B cell (primary cell): ENCODE measurements at regions not wholly inside any gene's neighbourhood (a gene's known extent, or its start where the extent isn't known, plus 50 kb on each side); places are given as distances from the start of the nearest gene placed in this dataset.

Experiments used
- ATAC-seq: fragments of 200-7000 bp; cut with Tn5 transposase; one replicate; pipeline ENCODE4 v1.10.0; 2021; ENCODE audit warnings: low read depth, mild to moderate bottlenecking, moderate number of reproducible peaks, moderate library complexity
- CTCF ChIA-PET: fragments of 350-600 bp; sonication (Branson Sonifier 250); formaldehyde crosslinking; loops from one replicate; lab custom pipeline; 2021; ENCODE audit warnings: antibody characterized with exemption, inconsistent platforms; lab: Charles Lee
- POLR2A ChIA-PET: fragments of 350-600 bp; sonication (Branson Sonifier 250); formaldehyde crosslinking; loops from one replicate; lab custom pipeline; 2021; ENCODE audit warnings: antibody characterized with exemption; lab: Charles Lee
- DNase-seq: peaks from one replicate; pipeline ENCODE4 v3.0.0; 2013
- H2AFZ ChIP-seq: 2 replicates; pipeline ENCODE4 v1.6.1; 2012; ENCODE audit warnings: mild to moderate bottlenecking, low read depth, low read length; ENCODE audit not compliant: insufficient read depth, poor library complexity, severe bottlenecking
- H3K27ac ChIP-seq, 2 donors: 1 replicate in 1 of 2; 2 replicates in 1 of 2; pipeline ENCODE4 v1.5.1; 2012 to 2013; ENCODE audit warnings: low read length in 2 of 2, mild to moderate bottlenecking in 2 of 2, moderate library complexity in 1 of 2
- H3K27me3 ChIP-seq, 4 experiments: fragments of 200-600 bp in 1 of 4; sonication (generic) in 1 of 4; replicated peaks in 1 of 4; 1 replicate in 2 of 4; 2 replicates in 2 of 4; pipeline versions ENCODE4 v1.6.1 to v1.7.0; 2013 to 2016; ENCODE audit warnings: low read length in 3 of 4, mild to moderate bottlenecking in 2 of 4, mixed read lengths in 1 of 4, moderate library complexity in 1 of 4; ENCODE audit not compliant: insufficient read depth in 4 of 4, control insufficient read depth in 3 of 4; ENCODE audit errors: control extremely low read depth in 1 of 4
- H3K36me3 ChIP-seq, 2 experiments: replicated peaks in 1 of 2; 1 replicate in 1 of 2; 2 replicates in 1 of 2; pipeline versions ENCODE4 v1.6.1 to v1.7.1; 2013; ENCODE audit warnings: low read length in 1 of 2; ENCODE audit not compliant: insufficient read depth in 2 of 2, control insufficient read depth in 1 of 2; ENCODE audit errors: control extremely low read depth in 1 of 2, extremely low read depth in 1 of 2
- H3K4me1 ChIP-seq, 2 donors: fragments of 200-600 bp in 1 of 2; sonication (generic) in 1 of 2; 1 replicate in 1 of 2; 2 replicates in 1 of 2; pipeline versions ENCODE4 v1.5.1 to v1.6.1; 2013 to 2017; ENCODE audit warnings: low read length in 2 of 2; ENCODE audit not compliant: control insufficient read depth in 2 of 2, insufficient read depth in 2 of 2
- H3K4me2 ChIP-seq: replicated peaks from 2 replicates; pipeline ENCODE3; 2012; ENCODE audit warnings: mild to moderate bottlenecking, low read depth, low read length; ENCODE audit not compliant: poor library complexity, severe bottlenecking
- H3K4me3 ChIP-seq, 5 experiments: fragments of 200-600 bp in 1 of 5; sonication (generic) in 1 of 5; 1 replicate in 3 of 5; 2 replicates in 2 of 5; pipeline versions ENCODE4 v1.5.1 to v1.7.0; 2011 to 2016; ENCODE audit warnings: low read length in 4 of 5, mild to moderate bottlenecking in 4 of 5, low read depth in 2 of 5, control low read depth in 1 of 5, moderate library complexity in 1 of 5; ENCODE audit not compliant: insufficient read depth in 1 of 5; ENCODE audit errors: control extremely low read depth in 1 of 5, extremely low read depth in 1 of 5
- H3K79me2 ChIP-seq: fragments of 200-600 bp; sonication (generic); one replicate; pipeline ENCODE4 v1.6.0; 2016; ENCODE audit warnings: low read length; ENCODE audit not compliant: control insufficient read depth, insufficient read depth
- H3K9ac ChIP-seq: fragments of 200-600 bp; sonication (generic); 2 replicates; pipeline ENCODE4 v1.6.1; 2017; ENCODE audit warnings: mild to moderate bottlenecking, low read length, moderate library complexity
- H3K9me3 ChIP-seq, 3 donors: one replicate each; pipeline versions ENCODE4 v1.6.1 to v1.7.1; 2013; ENCODE audit warnings: low read length in 2 of 3; ENCODE audit not compliant: control insufficient read depth in 2 of 3, insufficient read depth in 1 of 3; ENCODE audit errors: control extremely low read depth in 1 of 3
- H4K20me1 ChIP-seq: 2 replicates; pipeline ENCODE4 v1.6.0; 2012; ENCODE audit warnings: mild to moderate bottlenecking, low read length; ENCODE audit not compliant: insufficient read depth, control insufficient read depth, poor library complexity, severe bottlenecking
- H3K27ac Mint-ChIP-seq: one replicate; pipeline ENCODE4 v1.8.0; 2021; ENCODE audit warnings: mixed read lengths
- H3K27me3 Mint-ChIP-seq: one replicate; pipeline ENCODE4 v1.8.0; 2021; ENCODE audit warnings: mixed read lengths
- H3K4me1 Mint-ChIP-seq: one replicate; pipeline ENCODE4 v1.8.0; 2021; ENCODE audit warnings: mixed read lengths
- H3K4me3 Mint-ChIP-seq: one replicate; pipeline ENCODE4 v1.8.0; 2021; ENCODE audit warnings: mixed read lengths
- H3K9me3 Mint-ChIP-seq: one replicate; pipeline ENCODE4 v1.8.0; 2022; ENCODE audit warnings: mixed read lengths; ENCODE audit not compliant: insufficient read depth
- EZH2 ChIP-seq: IDR thresholded peaks from 2 replicates; pipeline ENCODE4 v1.6.1; 2012; ENCODE audit warnings: borderline replicate concordance, low read depth, mild to moderate bottlenecking, moderate library complexity, low read length; ENCODE audit not compliant: insufficient read depth, poor library complexity, severe bottlenecking
- WGBS: methylation state at CpG from one replicate; pipeline ENCODE4 v1.1.5; 2013; ENCODE audit warnings: missing lambda C conversion rate; ENCODE audit not compliant: insufficient coverage; 5-methylcytosine and 5-hydroxymethylcytosine counted together
- intact Hi-C: fragments of 100-400 bp; cut with micrococcal nuclease; formaldehyde crosslinking; loops from one replicate; pipeline ENCODE4 v1.10.0; 2022
- TF ChIP-seq, protein P1 (sequence below): fragments of 200-600 bp; IDR thresholded peaks from one replicate; pipeline ENCODE4 v1.8.0; 2022; ENCODE audit warnings: antibody characterized with exemption, mild to moderate bottlenecking

DNA sequence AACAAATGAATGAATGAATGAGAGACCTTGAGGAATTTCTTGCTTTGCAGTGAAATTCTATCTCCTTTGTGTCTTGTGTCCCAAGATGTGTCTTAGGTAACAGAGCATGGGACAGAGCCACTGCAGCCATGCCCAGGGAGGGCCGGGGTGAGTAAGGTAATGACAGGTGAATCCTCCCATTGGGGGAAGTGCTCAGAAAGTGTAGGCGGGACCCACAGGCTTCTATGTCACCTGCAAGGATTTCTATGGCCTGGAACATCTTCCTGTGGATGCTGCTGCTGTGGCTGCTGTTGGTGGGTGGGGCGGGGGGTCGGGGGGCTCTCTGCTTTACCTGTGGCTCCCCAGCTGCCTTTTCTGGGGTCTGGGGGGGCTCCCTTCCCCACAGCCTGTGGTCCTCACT, 133.6 kb upstream of the IER5L start:
- H3K4me1 ChIP-seq = no peaks in the 10 kb centered on the region
- no peak overlapping the region for H3K9ac ChIP-seq
- H4K20me1 ChIP-seq = no peaks in the 10 kb centered on the region
- H3K36me3 ChIP-seq = no peaks in the 10 kb centered on the region
- DNase-seq (no peak), ATAC-seq (no peak)
- no peak overlapping the region for H3K4me3 ChIP-seq
- TF ChIP-seq EZH2 = no peak
- TF ChIP-seq, protein P1, sequence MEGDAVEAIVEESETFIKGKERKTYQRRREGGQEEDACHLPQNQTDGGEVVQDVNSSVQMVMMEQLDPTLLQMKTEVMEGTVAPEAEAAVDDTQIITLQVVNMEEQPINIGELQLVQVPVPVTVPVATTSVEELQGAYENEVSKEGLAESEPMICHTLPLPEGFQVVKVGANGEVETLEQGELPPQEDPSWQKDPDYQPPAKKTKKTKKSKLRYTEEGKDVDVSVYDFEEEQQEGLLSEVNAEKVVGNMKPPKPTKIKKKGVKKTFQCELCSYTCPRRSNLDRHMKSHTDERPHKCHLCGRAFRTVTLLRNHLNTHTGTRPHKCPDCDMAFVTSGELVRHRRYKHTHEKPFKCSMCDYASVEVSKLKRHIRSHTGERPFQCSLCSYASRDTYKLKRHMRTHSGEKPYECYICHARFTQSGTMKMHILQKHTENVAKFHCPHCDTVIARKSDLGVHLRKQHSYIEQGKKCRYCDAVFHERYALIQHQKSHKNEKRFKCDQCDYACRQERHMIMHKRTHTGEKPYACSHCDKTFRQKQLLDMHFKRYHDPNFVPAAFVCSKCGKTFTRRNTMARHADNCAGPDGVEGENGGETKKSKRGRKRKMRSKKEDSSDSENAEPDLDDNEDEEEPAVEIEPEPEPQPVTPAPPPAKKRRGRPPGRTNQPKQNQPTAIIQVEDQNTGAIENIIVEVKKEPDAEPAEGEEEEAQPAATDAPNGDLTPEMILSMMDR = no peak
- Mint-ChIP-seq H3K4me1 (no peaks in the 10 kb centered on the region), H3K27me3 (peaks cover 34% of the 10 kb centered on the region), H3K9me3 (no peaks in the 10 kb centered on the region), H3K4me3 (no peak overlapping the region), H3K27ac (no peak overlapping the region)
- H3K4me2 ChIP-seq = no peak overlapping the region
- CTCF ChIA-PET = no interaction called here
- H3K9me3 ChIP-seq = peaks cover 0 to 17% (median 0%) of the 10 kb centered on the region in 3 donors
- POLR2A ChIA-PET = no interaction called here
- peaks cover 0 to 5% (median 0%) of the 10 kb centered on the region in 4 experiments for H3K27me3 ChIP-seq
- H3K79me2 ChIP-seq = no peaks in the 10 kb centered on the region
- WGBS = 59% methylated on average over 2 of the region's 4 CpGs
- H3K27ac ChIP-seq = no peak overlapping the region
- intact Hi-C loops = no loop called here
- no peak overlapping the region for H2AFZ ChIP-seq

GRCh38 chr9:129310666-129311350, 132.7 kb upstream of the IER5L start:
- Histone ChIP-seq H3K4me2 (no peak overlapping the region), H3K79me2 (no peaks in the 10 kb centered on the region), H3K27ac (no peak overlapping the region), H2AFZ (no peak overlapping the region), H4K20me1 (no peaks in the 10 kb centered on the region), H3K27me3 (peaks cover 0 to 5% (median 0%) of the 10 kb centered on the region in 4 experiments), H3K9me3 (peaks cover 0 to 17% (median 0%) of the 10 kb centered on the region in 3 donors), H3K36me3 (no peaks in the 10 kb centered on the region), H3K9ac (no peak overlapping the region), H3K4me1 (no peaks in the 10 kb centered on the region), H3K4me3 (no peak overlapping the region)
- CTCF ChIA-PET = no interaction called here
- intact Hi-C loops = no loop called here
- POLR2A ChIA-PET = interaction anchor here (0.6 kb wide), 1 partner anchor 199 kb away, joined by 3 read pairs; the partner anchor contains the start of gene PTPA
- Mint-ChIP-seq H3K27me3 (peaks cover 27% of the 10 kb centered on the region), H3K4me1 (no peaks in the 10 kb centered on the region), H3K9me3 (no peaks in the 10 kb centered on the region), H3K27ac (no peak overlapping the region), H3K4me3 (no peak overlapping the region)
- no peak for TF ChIP-seq EZH2
- TF ChIP-seq, protein P1 = no peak
- WGBS = 94% methylated on average over 6 of the region's 7 CpGs
- ATAC-seq (no peak), DNase-seq (no peak)
